ENCODE measurements at regions not wholly inside any gene's neighbourhood (a gene's known extent, or its start where the extent isn't known, plus 50 kb on each side); places are given as distances from the start of the nearest gene placed in this dataset.

DNA sequence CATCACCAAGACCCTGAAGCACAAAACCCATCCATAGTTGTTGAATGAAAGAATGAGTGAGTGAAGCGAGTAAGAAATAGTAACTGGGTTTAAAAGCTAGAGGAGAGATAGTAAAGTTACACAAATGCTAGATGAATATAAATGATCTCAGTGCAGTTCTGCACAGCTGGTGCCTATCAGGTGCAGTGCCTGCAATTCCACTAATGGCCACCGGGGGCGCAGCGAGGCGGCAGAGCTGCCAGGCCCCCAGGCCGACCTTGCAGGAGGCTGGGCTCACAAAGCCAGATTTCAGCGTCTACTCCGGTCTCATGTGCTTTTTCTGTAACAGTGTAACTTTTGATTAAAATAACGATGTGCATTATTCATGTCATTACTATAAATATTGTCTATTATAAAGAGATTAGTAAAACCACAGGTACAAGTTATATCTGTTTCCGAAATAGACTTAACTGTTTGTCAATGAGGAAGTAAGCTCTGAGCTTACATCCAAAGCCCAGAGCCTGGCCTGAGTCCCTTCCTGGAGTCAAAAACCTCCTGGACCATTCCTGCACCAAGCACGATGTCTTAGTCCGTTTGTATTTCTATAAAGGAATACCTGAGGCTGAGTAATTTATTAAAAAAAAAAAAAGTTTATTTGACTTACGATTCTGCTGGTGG is 477.6 kb downstream of the NPHP4 start:
- TF ChIP-seq EGR1 (IDR thresholded peaks at IDR 0.05) (no peak), YY1 (IDR thresholded peaks at IDR 0.05; ENCODE audit: low read depth) (no peak), CREB1 (IDR thresholded peaks at IDR 0.05; ENCODE audit: low read depth) (no peak), TCF12 (IDR thresholded peaks at IDR 0.05; ENCODE audit: low read depth) (no peak), FOXM1 (IDR thresholded peaks at IDR 0.05; ENCODE audit: borderline replicate concordance, low read depth) (no peak), NFIC (IDR thresholded peaks at IDR 0.05) (no peak), MAX (IDR thresholded peaks at IDR 0.05) (no peak), ZBTB7A (IDR thresholded peaks at IDR 0.05; ENCODE audit: low read depth) (no peak), EP300 (IDR thresholded peaks at IDR 0.05; ENCODE audit: borderline replicate concordance) (no peak), CEBPB (IDR thresholded peaks at IDR 0.05) (no peak), RAD21 (IDR thresholded peaks at IDR 0.05; ENCODE audit: low read depth) (peak; percentile 68), TAF1 (IDR thresholded peaks at IDR 0.05; ENCODE audit: low read depth) (no peak), TEAD4 (IDR thresholded peaks at IDR 0.05) (peak; percentile 7; the same call in 1 of the 2 replicates)
- TF ChIP-seq, protein P1, sequence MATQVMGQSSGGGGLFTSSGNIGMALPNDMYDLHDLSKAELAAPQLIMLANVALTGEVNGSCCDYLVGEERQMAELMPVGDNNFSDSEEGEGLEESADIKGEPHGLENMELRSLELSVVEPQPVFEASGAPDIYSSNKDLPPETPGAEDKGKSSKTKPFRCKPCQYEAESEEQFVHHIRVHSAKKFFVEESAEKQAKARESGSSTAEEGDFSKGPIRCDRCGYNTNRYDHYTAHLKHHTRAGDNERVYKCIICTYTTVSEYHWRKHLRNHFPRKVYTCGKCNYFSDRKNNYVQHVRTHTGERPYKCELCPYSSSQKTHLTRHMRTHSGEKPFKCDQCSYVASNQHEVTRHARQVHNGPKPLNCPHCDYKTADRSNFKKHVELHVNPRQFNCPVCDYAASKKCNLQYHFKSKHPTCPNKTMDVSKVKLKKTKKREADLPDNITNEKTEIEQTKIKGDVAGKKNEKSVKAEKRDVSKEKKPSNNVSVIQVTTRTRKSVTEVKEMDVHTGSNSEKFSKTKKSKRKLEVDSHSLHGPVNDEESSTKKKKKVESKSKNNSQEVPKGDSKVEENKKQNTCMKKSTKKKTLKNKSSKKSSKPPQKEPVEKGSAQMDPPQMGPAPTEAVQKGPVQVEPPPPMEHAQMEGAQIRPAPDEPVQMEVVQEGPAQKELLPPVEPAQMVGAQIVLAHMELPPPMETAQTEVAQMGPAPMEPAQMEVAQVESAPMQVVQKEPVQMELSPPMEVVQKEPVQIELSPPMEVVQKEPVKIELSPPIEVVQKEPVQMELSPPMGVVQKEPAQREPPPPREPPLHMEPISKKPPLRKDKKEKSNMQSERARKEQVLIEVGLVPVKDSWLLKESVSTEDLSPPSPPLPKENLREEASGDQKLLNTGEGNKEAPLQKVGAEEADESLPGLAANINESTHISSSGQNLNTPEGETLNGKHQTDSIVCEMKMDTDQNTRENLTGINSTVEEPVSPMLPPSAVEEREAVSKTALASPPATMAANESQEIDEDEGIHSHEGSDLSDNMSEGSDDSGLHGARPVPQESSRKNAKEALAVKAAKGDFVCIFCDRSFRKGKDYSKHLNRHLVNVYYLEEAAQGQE (IDR thresholded peaks at IDR 0.05; ENCODE audit: low read depth), result no peak
- TF ChIP-seq, protein P2, sequence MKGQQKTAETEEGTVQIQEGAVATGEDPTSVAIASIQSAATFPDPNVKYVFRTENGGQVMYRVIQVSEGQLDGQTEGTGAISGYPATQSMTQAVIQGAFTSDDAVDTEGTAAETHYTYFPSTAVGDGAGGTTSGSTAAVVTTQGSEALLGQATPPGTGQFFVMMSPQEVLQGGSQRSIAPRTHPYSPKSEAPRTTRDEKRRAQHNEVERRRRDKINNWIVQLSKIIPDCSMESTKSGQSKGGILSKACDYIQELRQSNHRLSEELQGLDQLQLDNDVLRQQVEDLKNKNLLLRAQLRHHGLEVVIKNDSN (IDR thresholded peaks at IDR 0.05), result no peak

- TF ChIP-seq, protein P1 (IDR thresholded peaks at IDR 0.05; ENCODE audit: low read depth), result no peak
- TF ChIP-seq, protein P2 (IDR thresholded peaks at IDR 0.05), result no peak
- TF ChIP-seq TCF12 (IDR thresholded peaks at IDR 0.05; ENCODE audit: low read depth) (no peak; the same call in 1 of the 2 replicates), TAF1 (IDR thresholded peaks at IDR 0.05; ENCODE audit: low read depth) (no peak), MAX (IDR thresholded peaks at IDR 0.05) (peak; percentile 36; the same call in 1 of the 2 replicates), CREB1 (IDR thresholded peaks at IDR 0.05; ENCODE audit: low read depth) (no peak), YY1 (IDR thresholded peaks at IDR 0.05; ENCODE audit: low read depth) (peak; percentile 41; the same call in 1 of the 2 replicates), EP300 (IDR thresholded peaks at IDR 0.05; ENCODE audit: borderline replicate concordance) (no peak), RAD21 (IDR thresholded peaks at IDR 0.05; ENCODE audit: low read depth) (no peak), NFIC (IDR thresholded peaks at IDR 0.05) (peak; percentile 86), CEBPB (IDR thresholded peaks at IDR 0.05) (no peak), ZBTB7A (IDR thresholded peaks at IDR 0.05; ENCODE audit: low read depth) (no peak), EGR1 (IDR thresholded peaks at IDR 0.05) (0 out of 2 replicates have a peak, but pooled peaks have one; percentile 24), TEAD4 (IDR thresholded peaks at IDR 0.05) (peak; percentile 7; the same call in 1 of the 2 replicates), FOXM1 (IDR thresholded peaks at IDR 0.05; ENCODE audit: borderline replicate concordance, low read depth) (no peak)
Observed at GRCh38 chr1:5513846-5514526, 478.2 kb downstream of the NPHP4 start.

GRCh38 chr1:5513179-5513578 is 479.0 kb downstream of the NPHP4 start:
- TF ChIP-seq TEAD4 (IDR thresholded peaks at IDR 0.05) (no peak), TAF1 (IDR thresholded peaks at IDR 0.05; ENCODE audit: low read depth) (no peak), TCF12 (IDR thresholded peaks at IDR 0.05; ENCODE audit: low read depth) (no peak)

DNA sequence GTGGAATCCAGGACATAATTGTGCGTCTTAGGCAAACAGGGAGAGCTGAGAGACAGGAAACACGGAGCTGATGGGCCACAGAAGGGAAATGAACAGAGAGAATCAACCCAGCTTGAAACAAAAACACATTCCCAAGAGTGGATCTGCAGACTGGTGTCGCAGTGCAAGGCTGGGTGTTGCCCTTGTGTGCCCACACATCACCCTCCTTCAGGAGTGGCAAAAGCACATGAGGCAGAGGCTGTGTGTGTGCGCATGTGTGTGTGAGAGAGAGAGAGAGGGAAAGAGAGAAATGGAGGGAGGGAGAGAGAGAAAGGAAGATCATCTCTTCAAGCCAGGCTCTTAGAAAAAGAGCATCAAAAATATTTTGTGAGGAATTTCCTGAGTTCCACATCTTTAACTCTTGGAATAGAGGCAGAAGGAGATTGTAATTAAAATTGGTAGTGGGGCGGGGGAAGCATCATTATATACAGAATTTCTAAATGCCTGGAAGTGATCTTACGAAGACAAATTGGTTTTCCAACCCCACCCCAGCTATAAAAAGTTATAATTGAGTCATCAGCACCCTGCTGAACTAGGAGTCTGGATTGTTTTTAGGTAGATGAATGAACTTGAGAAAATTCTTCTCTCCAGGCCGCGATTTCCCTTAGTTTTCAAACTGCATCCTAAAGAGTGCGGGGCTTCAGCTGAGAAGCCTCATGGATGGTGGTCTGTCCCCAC is 480.7 kb downstream of the NPHP4 start:
- TF ChIP-seq EGR1 (IDR thresholded peaks at IDR 0.05) (no peak), EP300 (IDR thresholded peaks at IDR 0.05; ENCODE audit: borderline replicate concordance) (peak; percentile 90), YY1 (IDR thresholded peaks at IDR 0.05; ENCODE audit: low read depth) (no peak), ZBTB7A (IDR thresholded peaks at IDR 0.05; ENCODE audit: low read depth) (no peak), FOXM1 (IDR thresholded peaks at IDR 0.05; ENCODE audit: borderline replicate concordance, low read depth) (peak; percentile 89), TCF12 (IDR thresholded peaks at IDR 0.05; ENCODE audit: low read depth) (peak; percentile 84), CEBPB (IDR thresholded peaks at IDR 0.05) (no peak), TAF1 (IDR thresholded peaks at IDR 0.05; ENCODE audit: low read depth) (no peak), CREB1 (IDR thresholded peaks at IDR 0.05; ENCODE audit: low read depth) (no peak), NFIC (IDR thresholded peaks at IDR 0.05) (peak; percentile 51), TEAD4 (IDR thresholded peaks at IDR 0.05) (peak; percentile 63; the same call in 1 of the 2 replicates)
- TF ChIP-seq, protein P2 (IDR thresholded peaks at IDR 0.05), result no peak
- TF ChIP-seq, protein P1 (IDR thresholded peaks at IDR 0.05; ENCODE audit: low read depth), result no peak

Data from Ishikawa (cell line).